Upper lobe of left lung (tissue), 4 donors: ENCODE measurements at regions not wholly inside any gene's neighbourhood (a gene's known extent, or its start where the extent isn't known, plus 50 kb on each side); places are given as distances from the start of the nearest gene placed in this dataset.

Experiments
- POLR2AphosphoS5 ChIP-seq, 2 donors: sonication (generic); formaldehyde crosslinking; IDR thresholded peaks; one replicate each; pipeline ENCODE4 v1.5.1; 2017; ENCODE audit warnings: antibody characterized with exemption in 2 of 2
- TF ChIP-seq, protein P1 (sequence below), 6 experiments: fragments of 450-650 bp in 4 of 6; fragments of 200-600 bp in 2 of 6; sonication (generic) in 2 of 6; IDR thresholded peaks; one replicate each; pipeline ENCODE4 v1.5.1; 2016 to 2019; ENCODE audit warnings: antibody characterized with exemption in 6 of 6

DNA sequence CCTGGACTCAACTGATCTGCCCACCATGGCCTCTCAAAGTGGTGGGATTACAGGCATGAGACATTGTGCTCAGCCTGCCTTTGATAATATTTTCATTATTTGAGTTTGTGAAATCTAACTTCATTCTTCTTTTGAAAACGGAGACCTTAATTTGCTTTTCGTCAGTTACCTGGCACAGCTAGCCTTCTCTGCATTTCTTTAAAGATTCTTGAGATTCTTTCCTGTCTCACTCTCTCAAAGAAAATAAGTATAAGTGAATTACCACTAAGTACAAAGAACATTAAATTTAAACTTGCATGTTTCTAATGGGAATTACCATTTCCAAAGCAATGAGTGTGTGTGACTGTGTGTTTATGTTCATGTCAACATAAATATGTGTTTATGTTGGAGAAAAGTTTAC is 187.9 kb downstream of the NFKBIZ start:
- TF ChIP-seq POLR2AphosphoS5 (IDR thresholded peaks at IDR 0.05): no peak
- TF ChIP-seq, protein P1, sequence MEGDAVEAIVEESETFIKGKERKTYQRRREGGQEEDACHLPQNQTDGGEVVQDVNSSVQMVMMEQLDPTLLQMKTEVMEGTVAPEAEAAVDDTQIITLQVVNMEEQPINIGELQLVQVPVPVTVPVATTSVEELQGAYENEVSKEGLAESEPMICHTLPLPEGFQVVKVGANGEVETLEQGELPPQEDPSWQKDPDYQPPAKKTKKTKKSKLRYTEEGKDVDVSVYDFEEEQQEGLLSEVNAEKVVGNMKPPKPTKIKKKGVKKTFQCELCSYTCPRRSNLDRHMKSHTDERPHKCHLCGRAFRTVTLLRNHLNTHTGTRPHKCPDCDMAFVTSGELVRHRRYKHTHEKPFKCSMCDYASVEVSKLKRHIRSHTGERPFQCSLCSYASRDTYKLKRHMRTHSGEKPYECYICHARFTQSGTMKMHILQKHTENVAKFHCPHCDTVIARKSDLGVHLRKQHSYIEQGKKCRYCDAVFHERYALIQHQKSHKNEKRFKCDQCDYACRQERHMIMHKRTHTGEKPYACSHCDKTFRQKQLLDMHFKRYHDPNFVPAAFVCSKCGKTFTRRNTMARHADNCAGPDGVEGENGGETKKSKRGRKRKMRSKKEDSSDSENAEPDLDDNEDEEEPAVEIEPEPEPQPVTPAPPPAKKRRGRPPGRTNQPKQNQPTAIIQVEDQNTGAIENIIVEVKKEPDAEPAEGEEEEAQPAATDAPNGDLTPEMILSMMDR (IDR thresholded peaks at IDR 0.05): no peak
